ENCODE measurements at regions not wholly inside any gene's neighbourhood (a gene's known extent, or its start where the extent isn't known, plus 50 kb on each side); places are given as distances from the start of the nearest gene placed in this dataset.

DNA sequence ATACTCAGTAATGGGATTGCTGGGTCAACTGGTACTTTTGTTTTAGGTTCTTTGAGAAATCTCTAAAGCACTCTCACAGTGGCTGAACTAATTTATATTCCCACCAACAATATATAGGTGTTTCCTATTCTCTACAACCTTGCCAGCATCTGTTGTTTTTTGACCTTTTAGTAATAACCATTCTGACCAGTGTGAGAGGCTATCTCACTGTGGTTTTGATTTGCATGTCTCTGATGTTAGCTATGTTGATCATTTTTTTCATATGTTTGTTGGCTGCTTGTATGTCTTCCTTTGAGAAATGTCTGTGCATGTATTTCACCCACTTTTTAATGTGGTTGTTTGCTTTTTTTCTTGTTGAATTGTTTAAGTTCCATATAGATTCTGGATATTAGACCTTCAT, 98.2 kb upstream of the DCBLD2 start:
- ChIA-PET CTCF (no interaction called here), POLR2A (interaction anchor here in 1 of 2 donors (0.7 kb wide), 1 partner anchor 889 kb away, joined by 3 read pairs; no protein-coding TSS in a partner anchor)
- Histone ChIP-seq H3K4me3 (ENCODE audit: control insufficient read depth in 1 of 2, extremely low read depth in 1 of 2, low read length in 1 of 2) (no peak overlapping the region), H3K9me3 (no peaks in the 10 kb centered on the region), H3K27me3 (replicated peaks in 1 of 2; ENCODE audit: control insufficient read depth in 2 of 2, extremely low read depth in 1 of 2, insufficient read depth in 2 of 2, low read length in 1 of 2) (peaks cover 0 to 2% of the 10 kb centered on the region in 2 experiments), H3K36me3 (ENCODE audit: control insufficient read depth in 2 of 2, extremely low read depth in 1 of 2, insufficient read depth in 1 of 2, low read length in 1 of 2) (no peaks in the 10 kb centered on the region), H3K27ac (ENCODE audit: low read length) (no peak overlapping the region), H3K4me1 (ENCODE audit: control insufficient read depth in 1 of 2, extremely low read depth in 1 of 2, insufficient read depth in 2 of 2, low read length in 2 of 2) (no peaks in the 10 kb centered on the region)
- no peak overlapping the region for H3K4me3 Mint-ChIP-seq
- ATAC-seq (replicated peaks in 1 of 4) = no peak
- no peak overlapping the region for H3K27ac Mint-ChIP-seq
- H3K4me1 Mint-ChIP-seq = no peaks in the 10 kb centered on the region
- no peak for DNase-seq
- peaks cover 0 to 7% of the 10 kb centered on the region in 2 donors for H3K27me3 Mint-ChIP-seq
- no peaks in the 10 kb centered on the region for H3K9me3 Mint-ChIP-seq
- no peaks in the 10 kb centered on the region for H3K36me3 Mint-ChIP-seq

GRCh38 chr3:98994128-98994762, 92.8 kb upstream of the DCBLD2 start:
- Histone ChIP-seq H3K36me3 (ENCODE audit: control insufficient read depth in 2 of 2, extremely low read depth in 1 of 2, insufficient read depth in 1 of 2, low read length in 1 of 2) (no peaks in the 10 kb centered on the region), H3K4me1 (ENCODE audit: control insufficient read depth in 1 of 2, extremely low read depth in 1 of 2, insufficient read depth in 2 of 2, low read length in 2 of 2) (no peaks in the 10 kb centered on the region), H3K27ac (ENCODE audit: low read length) (no peak overlapping the region), H3K9me3 (no peaks in the 10 kb centered on the region), H3K4me3 (ENCODE audit: control insufficient read depth in 1 of 2, extremely low read depth in 1 of 2, low read length in 1 of 2) (no peak overlapping the region), H3K27me3 (replicated peaks in 1 of 2; ENCODE audit: control insufficient read depth in 2 of 2, extremely low read depth in 1 of 2, insufficient read depth in 2 of 2, low read length in 1 of 2) (no peaks in the 10 kb centered on the region)
- H3K4me3 Mint-ChIP-seq = no peak overlapping the region
- ChIA-PET POLR2A (no interaction called here), CTCF (interaction anchor here (1.1 to 1.3 kb wide), 2 partner anchors 177 to 180 kb away, joined by 3 to 4 read pairs; no protein-coding TSS in a partner anchor)
- no peak overlapping the region for H3K27ac Mint-ChIP-seq
- H3K4me1 Mint-ChIP-seq = no peaks in the 10 kb centered on the region
- ATAC-seq (replicated peaks in 1 of 4) = no peak
- H3K36me3 Mint-ChIP-seq = no peaks in the 10 kb centered on the region
- no peak for DNase-seq
- peaks cover 0 to 4% (median 0%) of the 10 kb centered on the region in 3 donors for H3K9me3 Mint-ChIP-seq
- H3K27me3 Mint-ChIP-seq = peaks cover 0 to 3% of the 10 kb centered on the region in 2 donors

GRCh38 chr3:98991393-98991792, 89.9 kb upstream of the DCBLD2 start:
- CTCF ChIA-PET = no interaction called here
- no peak for DNase-seq
- Mint-ChIP-seq H3K4me3 (no peak overlapping the region), H3K9me3 (peaks cover 0 to 4% (median 0%) of the 10 kb centered on the region in 3 donors), H3K27ac (no peak overlapping the region), H3K36me3 (no peaks in the 10 kb centered on the region), H3K27me3 (peaks cover 0 to 8% of the 10 kb centered on the region in 2 donors), H3K4me1 (no peaks in the 10 kb centered on the region)
- H3K27me3 ChIP-seq (replicated peaks in 1 of 2; ENCODE audit: control insufficient read depth in 2 of 2, extremely low read depth in 1 of 2, insufficient read depth in 2 of 2, low read length in 1 of 2) = no peaks in the 10 kb centered on the region
- H3K9me3 ChIP-seq = no peaks in the 10 kb centered on the region
- POLR2A ChIA-PET = interaction anchor here in 1 of 2 donors (0.6 kb wide), 1 partner anchor 123 kb away, joined by 3 read pairs; no protein-coding TSS in a partner anchor
- no peaks in the 10 kb centered on the region for H3K36me3 ChIP-seq (ENCODE audit: control insufficient read depth in 2 of 2, extremely low read depth in 1 of 2, insufficient read depth in 1 of 2, low read length in 1 of 2)
- H3K4me3 ChIP-seq (ENCODE audit: control insufficient read depth in 1 of 2, extremely low read depth in 1 of 2, low read length in 1 of 2) = no peak overlapping the region
- H3K4me1 ChIP-seq (ENCODE audit: control insufficient read depth in 1 of 2, extremely low read depth in 1 of 2, insufficient read depth in 2 of 2, low read length in 2 of 2) = no peaks in the 10 kb centered on the region
- no peak overlapping the region for H3K27ac ChIP-seq (ENCODE audit: low read length)
- no peak for ATAC-seq (replicated peaks in 1 of 4)

DNA sequence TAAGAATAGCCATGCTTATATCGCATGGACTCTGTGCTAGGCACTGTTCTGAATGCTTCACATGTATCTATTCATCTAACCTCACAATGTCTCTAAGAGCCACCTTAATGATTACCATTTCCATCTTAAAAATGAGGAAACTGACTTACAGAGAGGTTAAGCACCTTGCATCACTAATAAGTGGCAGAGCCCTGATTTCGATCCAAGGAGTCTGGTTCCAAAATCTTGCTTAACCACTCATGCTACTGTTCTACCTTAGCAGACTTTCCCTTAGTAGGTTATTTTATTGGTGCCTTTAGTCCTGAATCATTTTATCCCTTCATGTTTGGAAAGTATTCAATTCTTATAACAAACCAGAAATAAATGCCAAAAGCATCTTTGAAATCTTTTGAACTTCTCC, 89.2 kb upstream of the DCBLD2 start:
- Histone ChIP-seq H3K9me3 (no peaks in the 10 kb centered on the region), H3K27ac (ENCODE audit: low read length) (no peak overlapping the region), H3K4me1 (ENCODE audit: control insufficient read depth in 1 of 2, extremely low read depth in 1 of 2, insufficient read depth in 2 of 2, low read length in 2 of 2) (no peaks in the 10 kb centered on the region), H3K27me3 (replicated peaks in 1 of 2; ENCODE audit: control insufficient read depth in 2 of 2, extremely low read depth in 1 of 2, insufficient read depth in 2 of 2, low read length in 1 of 2) (no peaks in the 10 kb centered on the region), H3K4me3 (ENCODE audit: control insufficient read depth in 1 of 2, extremely low read depth in 1 of 2, low read length in 1 of 2) (no peak overlapping the region), H3K36me3 (ENCODE audit: control insufficient read depth in 2 of 2, extremely low read depth in 1 of 2, insufficient read depth in 1 of 2, low read length in 1 of 2) (no peaks in the 10 kb centered on the region)
- ChIA-PET CTCF (no interaction called here), POLR2A (interaction anchor here in 1 of 2 donors (0.6 kb wide), 1 partner anchor 123 kb away, joined by 3 read pairs; no protein-coding TSS in a partner anchor)
- H3K36me3 Mint-ChIP-seq = no peaks in the 10 kb centered on the region
- peaks cover 0 to 4% (median 0%) of the 10 kb centered on the region in 3 donors for H3K9me3 Mint-ChIP-seq
- H3K27me3 Mint-ChIP-seq = peaks cover 0 to 8% of the 10 kb centered on the region in 2 donors
- no peak for ATAC-seq (replicated peaks in 1 of 4)
- no peak overlapping the region for H3K4me3 Mint-ChIP-seq
- DNase-seq = no peak
- H3K4me1 Mint-ChIP-seq = no peaks in the 10 kb centered on the region
- no CpG with 5 or more reads among the region's 2 CpGs for WGBS (ENCODE audit: insufficient coverage)
- H3K27ac Mint-ChIP-seq = no peak overlapping the region

- Mint-ChIP-seq H3K27ac (no peak overlapping the region), H3K27me3 (peaks cover 0 to 10% of the 10 kb centered on the region in 2 donors), H3K36me3 (no peaks in the 10 kb centered on the region), H3K4me3 (no peak overlapping the region), H3K4me1 (no peaks in the 10 kb centered on the region), H3K9me3 (no peaks in the 10 kb centered on the region)
- no CpG with 5 or more reads among the region's 1 CpG for WGBS (ENCODE audit: insufficient coverage)
- no peaks in the 10 kb centered on the region for H3K27me3 ChIP-seq (replicated peaks in 1 of 2; ENCODE audit: control insufficient read depth in 2 of 2, extremely low read depth in 1 of 2, insufficient read depth in 2 of 2, low read length in 1 of 2)
- ChIA-PET POLR2A (no interaction called here), CTCF (no interaction called here)
- no peak for ATAC-seq (replicated peaks in 1 of 4)
- no peaks in the 10 kb centered on the region for H3K4me1 ChIP-seq (ENCODE audit: control insufficient read depth in 1 of 2, extremely low read depth in 1 of 2, insufficient read depth in 2 of 2, low read length in 2 of 2)
- no peaks in the 10 kb centered on the region for H3K9me3 ChIP-seq
- no peak for DNase-seq
- H3K36me3 ChIP-seq (ENCODE audit: control insufficient read depth in 2 of 2, extremely low read depth in 1 of 2, insufficient read depth in 1 of 2, low read length in 1 of 2) = no peaks in the 10 kb centered on the region
- H3K4me3 ChIP-seq (ENCODE audit: control insufficient read depth in 1 of 2, extremely low read depth in 1 of 2, low read length in 1 of 2) = no peak overlapping the region
- no peak overlapping the region for H3K27ac ChIP-seq (ENCODE audit: low read length)
These were observed 84.6 kb upstream of the DCBLD2 start for GRCh38 chr3:98986073-98986472.

GRCh38 chr3:98985431-98985830, 83.9 kb upstream of the DCBLD2 start:
- Histone ChIP-seq H3K36me3 (ENCODE audit: control insufficient read depth in 2 of 2, extremely low read depth in 1 of 2, insufficient read depth in 1 of 2, low read length in 1 of 2) (no peaks in the 10 kb centered on the region), H3K9me3 (no peaks in the 10 kb centered on the region), H3K4me1 (ENCODE audit: control insufficient read depth in 1 of 2, extremely low read depth in 1 of 2, insufficient read depth in 2 of 2, low read length in 2 of 2) (no peaks in the 10 kb centered on the region), H3K27ac (ENCODE audit: low read length) (no peak overlapping the region), H3K27me3 (replicated peaks in 1 of 2; ENCODE audit: control insufficient read depth in 2 of 2, extremely low read depth in 1 of 2, insufficient read depth in 2 of 2, low read length in 1 of 2) (no peaks in the 10 kb centered on the region), H3K4me3 (ENCODE audit: control insufficient read depth in 1 of 2, extremely low read depth in 1 of 2, low read length in 1 of 2) (no peak overlapping the region)
- Mint-ChIP-seq H3K4me3 (no peak overlapping the region), H3K9me3 (no peaks in the 10 kb centered on the region), H3K4me1 (no peaks in the 10 kb centered on the region), H3K36me3 (no peaks in the 10 kb centered on the region), H3K27ac (no peak overlapping the region), H3K27me3 (peaks cover 0 to 14% of the 10 kb centered on the region in 2 donors)
- no CpG with 5 or more reads among the region's 3 CpGs for WGBS (ENCODE audit: insufficient coverage)
- CTCF ChIA-PET = no interaction called here
- POLR2A ChIA-PET = no interaction called here
- DNase-seq = no peak
- no peak for ATAC-seq (replicated peaks in 1 of 4)

GRCh38 chr3:98984024-98984423, 82.5 kb upstream of the DCBLD2 start:
- no peak overlapping the region for H3K4me3 ChIP-seq (ENCODE audit: control insufficient read depth in 1 of 2, extremely low read depth in 1 of 2, low read length in 1 of 2)
- H3K9me3 ChIP-seq = no peaks in the 10 kb centered on the region
- no CpG with 5 or more reads among the region's 1 CpG for WGBS (ENCODE audit: insufficient coverage)
- Mint-ChIP-seq H3K36me3 (no peaks in the 10 kb centered on the region), H3K27me3 (peaks cover 0 to 14% of the 10 kb centered on the region in 2 donors), H3K4me3 (no peak overlapping the region), H3K4me1 (no peaks in the 10 kb centered on the region), H3K9me3 (no peaks in the 10 kb centered on the region), H3K27ac (no peak overlapping the region)
- no peak for DNase-seq
- POLR2A ChIA-PET = no interaction called here
- ATAC-seq (replicated peaks in 1 of 4) = no peak
- no peaks in the 10 kb centered on the region for H3K36me3 ChIP-seq (ENCODE audit: control insufficient read depth in 2 of 2, extremely low read depth in 1 of 2, insufficient read depth in 1 of 2, low read length in 1 of 2)
- no peaks in the 10 kb centered on the region for H3K27me3 ChIP-seq (replicated peaks in 1 of 2; ENCODE audit: control insufficient read depth in 2 of 2, extremely low read depth in 1 of 2, insufficient read depth in 2 of 2, low read length in 1 of 2)
- CTCF ChIA-PET = no interaction called here
- H3K27ac ChIP-seq (ENCODE audit: low read length) = no peak overlapping the region
- no peaks in the 10 kb centered on the region for H3K4me1 ChIP-seq (ENCODE audit: control insufficient read depth in 1 of 2, extremely low read depth in 1 of 2, insufficient read depth in 2 of 2, low read length in 2 of 2)
